H1 (cell line): ENCODE measurements at regions not wholly inside any gene's neighbourhood (a gene's known extent, or its start where the extent isn't known, plus 50 kb on each side); places are given as distances from the start of the nearest gene placed in this dataset.

Experiments used
- EP300 ChIP-seq, 2 experiments: IDR thresholded peaks; 1 replicate in 1 of 2; 2 replicates in 1 of 2; pipeline ENCODE4 v1.6.1; 2011 to 2012; ENCODE audit warnings: low read depth in 2 of 2, low read length in 2 of 2, mild to moderate bottlenecking in 2 of 2, borderline replicate concordance in 1 of 2, inconsistent platforms in 1 of 2, moderate library complexity in 1 of 2
- EZH2 ChIP-seq: fragments of 200-600 bp; sonication (generic); IDR thresholded peaks from 2 replicates; pipeline ENCODE4 v1.7.1; 2012; ENCODE audit warnings: low read depth, mild to moderate bottlenecking, moderate library complexity, low read length, inconsistent platforms; ENCODE audit not compliant: severe bottlenecking
- HDAC6 ChIP-seq: IDR thresholded peaks from one replicate; pipeline ENCODE4 v1.7.1; 2012; ENCODE audit warnings: low read depth, mild to moderate bottlenecking, inconsistent platforms, low read length, moderate library complexity
- MAFK ChIP-seq: IDR thresholded peaks from 2 replicates; pipeline ENCODE4 v1.6.1; 2012; ENCODE audit warnings: low read depth, mild to moderate bottlenecking, improper control_type of control experiment, low read length
- POLR2A ChIP-seq, 2 experiments: IDR thresholded peaks; 1 replicate in 1 of 2; 2 replicates in 1 of 2; pipeline ENCODE4 v1.6.1; 2011; ENCODE audit warnings: low read depth in 2 of 2, low read length in 2 of 2, mild to moderate bottlenecking in 2 of 2; ENCODE audit errors: control extremely low read depth in 1 of 2
- POLR2AphosphoS5 ChIP-seq: IDR thresholded peaks from 2 replicates; pipeline ENCODE4 v1.6.1; 2011; ENCODE audit warnings: low read depth, low read length
- POU5F1 ChIP-seq: IDR thresholded peaks from 2 replicates; pipeline ENCODE4 v1.6.1; 2011; ENCODE audit warnings: low read depth, mild to moderate bottlenecking, low read length, moderate library complexity
- SUZ12 ChIP-seq: fragments of 200-600 bp; sonication (generic); IDR thresholded peaks from 2 replicates; pipeline ENCODE4 v1.6.1; 2012; ENCODE audit warnings: mild to moderate bottlenecking, inconsistent platforms, low read length, moderate library complexity, mixed read lengths
- TAF1 ChIP-seq: IDR thresholded peaks from 2 replicates; pipeline ENCODE4 v1.6.1; 2011; ENCODE audit warnings: mild to moderate bottlenecking, low read depth, low read length
- TEAD4 ChIP-seq: IDR thresholded peaks from 2 replicates; pipeline ENCODE4 v1.6.1; 2012; ENCODE audit warnings: low read depth, low read length, inconsistent platforms, mixed read lengths
- YY1 ChIP-seq: IDR thresholded peaks from 2 replicates; pipeline ENCODE4 v1.6.1; 2011; ENCODE audit warnings: low read depth, mild to moderate bottlenecking, low read length
- ZNF274 ChIP-seq: IDR thresholded peaks from 2 replicates; pipeline ENCODE4 v1.7.0; 2012; ENCODE audit warnings: low read length, borderline replicate concordance; ENCODE audit errors: extremely low read depth
- TF ChIP-seq, protein P1 (sequence below), 3 experiments: IDR thresholded peaks; 1 replicate in 2 of 3; 2 replicates in 1 of 3; pipeline versions ENCODE4 v1.5.1 to v1.6.1; 2011; ENCODE audit warnings: low read length in 3 of 3, mild to moderate bottlenecking in 3 of 3, inconsistent platforms in 2 of 3, low read depth in 1 of 3, moderate library complexity in 1 of 3; ENCODE audit not compliant: insufficient read depth in 1 of 3; ENCODE audit errors: control extremely low read depth in 1 of 3

DNA sequence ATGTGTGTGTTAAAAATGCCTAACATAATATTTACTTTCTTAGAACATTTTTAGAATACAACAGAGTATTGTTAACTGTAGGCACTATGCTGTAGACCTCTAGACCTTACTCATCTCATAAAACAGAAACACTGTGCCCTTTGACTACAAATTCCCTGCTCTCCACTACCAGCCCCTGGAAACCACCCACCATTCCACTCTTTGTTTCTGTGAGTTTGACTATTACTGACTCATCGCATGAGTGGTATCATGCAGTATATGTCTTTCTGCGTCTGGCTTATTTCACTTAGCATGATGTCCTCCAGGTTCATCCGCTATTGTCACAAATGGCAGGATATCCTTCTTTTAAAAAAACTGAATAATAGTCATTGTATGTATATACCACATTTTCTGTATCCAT is 216.7 kb upstream of the CFAP20DC start:
- TF ChIP-seq, protein P1, sequence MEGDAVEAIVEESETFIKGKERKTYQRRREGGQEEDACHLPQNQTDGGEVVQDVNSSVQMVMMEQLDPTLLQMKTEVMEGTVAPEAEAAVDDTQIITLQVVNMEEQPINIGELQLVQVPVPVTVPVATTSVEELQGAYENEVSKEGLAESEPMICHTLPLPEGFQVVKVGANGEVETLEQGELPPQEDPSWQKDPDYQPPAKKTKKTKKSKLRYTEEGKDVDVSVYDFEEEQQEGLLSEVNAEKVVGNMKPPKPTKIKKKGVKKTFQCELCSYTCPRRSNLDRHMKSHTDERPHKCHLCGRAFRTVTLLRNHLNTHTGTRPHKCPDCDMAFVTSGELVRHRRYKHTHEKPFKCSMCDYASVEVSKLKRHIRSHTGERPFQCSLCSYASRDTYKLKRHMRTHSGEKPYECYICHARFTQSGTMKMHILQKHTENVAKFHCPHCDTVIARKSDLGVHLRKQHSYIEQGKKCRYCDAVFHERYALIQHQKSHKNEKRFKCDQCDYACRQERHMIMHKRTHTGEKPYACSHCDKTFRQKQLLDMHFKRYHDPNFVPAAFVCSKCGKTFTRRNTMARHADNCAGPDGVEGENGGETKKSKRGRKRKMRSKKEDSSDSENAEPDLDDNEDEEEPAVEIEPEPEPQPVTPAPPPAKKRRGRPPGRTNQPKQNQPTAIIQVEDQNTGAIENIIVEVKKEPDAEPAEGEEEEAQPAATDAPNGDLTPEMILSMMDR (IDR thresholded peaks at IDR 0.05; ENCODE audit: control extremely low read depth in 1 of 3, insufficient read depth in 1 of 3, low read depth in 1 of 3, low read length in 3 of 3): no peak
- TF ChIP-seq TEAD4 (no peak), EP300 (IDR thresholded peaks at IDR 0.05; ENCODE audit: borderline replicate concordance in 1 of 2, low read depth in 2 of 2, low read length in 2 of 2) (no peak), SUZ12 (no peak), ZNF274 (no peak), HDAC6 (no peak), POLR2A (IDR thresholded peaks at IDR 0.05; ENCODE audit: control extremely low read depth in 1 of 2, low read depth in 2 of 2, low read length in 2 of 2) (no peak), MAFK (no peak), EZH2 (no peak), TAF1 (no peak), POLR2AphosphoS5 (no peak), POU5F1 (no peak), YY1 (no peak)
